HG02938 (cell line): ENCODE measurements at regions not wholly inside any gene's neighbourhood (a gene's known extent, or its start where the extent isn't known, plus 50 kb on each side); places are given as distances from the start of the nearest gene placed in this dataset.

ENCODE experiments used
- ATAC-seq: cut with Tn5 transposase; IDR thresholded peaks from one replicate; pipeline ENCODE4 v1.9.1; 2021; ENCODE audit warnings: mild to moderate bottlenecking, moderate library complexity; ENCODE audit not compliant: unreplicated experiment

- ATAC-seq, result no peak
These were observed 63.3 kb upstream of the PCDH7 start for GRCh38 chr4:30656828-30657227.

- no peak for ATAC-seq
These were observed 52.2 kb upstream of the PCDH7 start for GRCh38 chr4:30667919-30668318.

DNA sequence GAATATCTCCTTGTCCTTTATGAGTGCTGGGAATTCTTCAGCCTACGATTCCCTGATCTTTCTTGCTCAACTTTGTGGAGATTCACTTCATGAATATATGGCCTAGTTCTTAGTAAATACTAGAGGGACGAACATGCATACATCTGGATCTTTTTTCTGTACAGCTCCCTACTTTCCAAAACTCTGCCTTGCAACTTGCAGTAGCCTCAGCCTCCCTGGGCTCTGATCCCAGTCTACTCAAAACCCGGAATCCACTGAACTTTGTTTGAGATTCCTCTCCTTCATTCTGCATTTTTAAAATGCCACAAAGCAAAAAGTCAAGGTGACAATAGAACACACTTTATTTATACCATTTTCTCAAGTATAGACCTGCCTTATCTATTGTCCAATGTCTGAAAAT is 50.0 kb upstream of the PCDH7 start:
- no peak for ATAC-seq
